GM18511 (cell line): ENCODE measurements at regions not wholly inside any gene's neighbourhood (a gene's known extent, or its start where the extent isn't known, plus 50 kb on each side); places are given as distances from the start of the nearest gene placed in this dataset.

Experiments used
- ATAC-seq: cut with Tn5 transposase; IDR thresholded peaks from one replicate; pipeline ENCODE4 v1.9.1; 2021; ENCODE audit warnings: mild to moderate bottlenecking, moderate library complexity; ENCODE audit not compliant: unreplicated experiment

GRCh38 chr5:58208674-58209073 is 251.2 kb downstream of the PLK2 start:
- no peak for ATAC-seq

- ATAC-seq = no peak
These were observed 252.8 kb downstream of the PLK2 start for GRCh38 chr5:58207076-58207475.

DNA sequence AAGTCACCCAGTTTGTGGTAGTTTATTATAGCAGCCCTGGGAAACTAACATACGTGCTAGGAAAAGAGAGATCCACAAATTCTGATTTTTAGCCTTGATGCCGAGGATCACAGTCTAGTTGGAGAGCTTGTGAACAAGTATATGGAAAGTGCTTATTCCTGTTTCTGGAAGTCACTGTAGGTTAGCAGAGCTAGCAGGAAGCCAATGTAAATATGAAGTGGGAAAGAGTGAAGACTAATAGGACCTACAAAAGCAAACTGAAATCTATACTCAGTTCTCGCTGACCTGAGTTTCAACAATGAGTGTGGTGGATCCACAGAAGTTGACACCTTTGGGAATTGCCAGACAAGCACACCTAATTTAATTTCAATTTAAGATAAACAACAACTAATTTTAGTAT is 254.9 kb downstream of the PLK2 start:
- ATAC-seq = no peak

DNA sequence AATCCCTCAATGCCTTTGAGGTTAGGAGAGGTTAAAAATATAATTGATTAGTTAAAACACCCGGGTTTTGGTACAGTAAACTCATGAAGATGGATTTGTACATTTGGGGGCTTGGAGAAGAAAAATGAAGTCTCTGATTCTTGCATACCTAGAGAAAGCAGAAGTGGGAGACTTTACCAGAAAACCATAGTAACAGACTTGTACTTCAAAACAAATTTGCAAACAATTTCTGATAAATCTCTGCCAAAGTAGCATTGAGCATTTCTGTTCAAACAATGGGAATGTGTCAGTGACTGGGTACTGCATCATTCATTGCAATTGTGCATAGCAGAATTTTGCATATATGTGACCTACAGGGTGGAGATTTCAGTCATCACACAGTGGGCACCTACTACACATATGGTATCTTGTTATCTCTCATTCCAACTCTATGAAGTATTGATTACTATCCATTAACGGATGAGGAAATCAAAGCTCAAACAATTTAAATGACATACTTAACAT is 256.9 kb downstream of the PLK2 start:
- ATAC-seq = no peak

DNA sequence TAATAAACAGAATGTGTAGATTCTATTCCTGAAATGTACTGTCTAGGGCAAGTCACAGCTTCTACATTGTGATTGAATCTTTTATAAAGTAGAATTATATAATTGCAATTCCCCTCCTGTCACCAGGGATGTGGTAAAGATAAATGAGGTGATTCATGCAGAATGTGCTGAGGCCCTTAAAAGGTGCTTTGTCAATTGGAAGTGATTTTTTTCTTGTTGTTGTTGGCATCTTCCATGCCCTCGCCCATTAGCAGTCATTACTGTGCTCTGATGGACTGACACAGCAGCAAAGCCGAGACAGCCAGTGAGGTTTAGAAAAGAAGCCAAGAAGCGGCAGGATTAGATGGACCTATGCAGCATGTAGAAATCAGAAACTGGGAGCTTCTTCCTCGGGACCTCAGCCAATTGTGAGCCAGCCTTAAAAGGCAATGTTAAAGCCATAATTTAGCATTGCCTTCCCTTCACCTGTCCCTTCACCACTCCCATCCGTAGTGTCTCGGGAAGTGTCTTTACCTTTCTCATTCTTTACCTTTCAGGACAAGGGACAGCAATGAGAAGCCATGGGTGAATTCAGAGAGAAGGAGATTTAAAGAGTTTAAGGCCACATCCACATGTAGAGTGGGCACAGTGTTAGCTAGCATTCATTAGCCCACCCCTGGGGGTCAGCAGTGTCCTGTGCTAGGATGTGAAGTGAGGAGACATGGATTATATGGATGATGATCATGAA is 257.8 kb downstream of the PLK2 start:
- ATAC-seq = no peak

- no peak for ATAC-seq
These were observed 259.4 kb downstream of the PLK2 start for GRCh38 chr5:58200451-58200850.

DNA sequence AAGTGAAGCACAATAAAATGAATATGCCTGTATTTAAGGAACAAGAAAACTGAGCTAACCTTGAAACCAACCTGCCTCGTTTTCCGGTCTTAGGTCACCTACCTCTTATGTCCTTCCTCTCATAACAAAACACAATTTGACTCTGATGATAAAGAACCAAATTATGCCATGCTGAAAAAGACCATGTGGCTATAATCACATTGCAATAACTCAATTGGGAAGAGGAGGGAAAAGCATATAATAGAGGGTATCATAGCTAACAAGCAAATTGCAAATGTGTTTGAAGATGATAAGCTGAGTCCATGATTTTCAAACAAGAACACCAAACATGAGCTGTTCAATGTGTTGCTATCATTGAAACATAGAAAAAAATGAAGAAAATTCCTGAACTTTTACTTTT is 260.8 kb downstream of the PLK2 start:
- no peak for ATAC-seq

DNA sequence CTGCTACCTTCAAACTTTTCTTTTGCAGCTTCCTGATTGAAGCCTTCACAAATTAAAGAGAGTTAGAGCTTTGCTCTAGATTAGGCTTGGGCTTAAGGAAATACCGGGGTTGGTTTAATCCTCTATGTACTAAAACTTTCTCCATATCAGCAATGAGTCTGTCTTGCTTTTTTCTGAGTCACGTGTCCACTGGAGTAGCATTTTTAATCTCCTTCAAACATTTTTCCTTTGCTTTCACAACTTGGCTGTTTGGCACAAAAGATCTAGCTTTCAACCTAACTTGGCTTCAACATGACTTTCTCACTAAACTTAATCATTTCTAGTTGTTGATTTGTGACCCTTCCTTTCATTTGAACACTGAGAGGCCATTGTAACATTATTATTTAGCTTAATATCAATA is 261.6 kb downstream of the PLK2 start:
- ATAC-seq = no peak

DNA sequence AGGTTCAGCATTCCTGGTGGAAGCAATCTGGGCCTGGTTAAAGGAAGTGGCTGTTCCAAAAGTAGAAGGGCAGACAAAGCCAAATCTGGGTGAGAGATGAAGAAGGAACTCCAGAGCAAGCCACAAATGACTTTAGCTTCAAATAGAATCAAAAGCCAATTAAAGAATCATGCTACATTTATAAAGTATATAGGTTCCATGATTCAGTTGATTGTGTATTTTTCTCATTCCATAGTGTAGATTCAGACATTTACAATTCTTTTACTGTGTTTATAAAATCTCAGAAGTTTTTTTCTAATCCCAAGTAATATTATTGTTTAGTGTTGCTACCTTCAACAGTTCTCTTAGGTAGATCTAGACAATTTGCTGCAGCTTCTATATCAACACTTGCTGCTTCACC is 262.0 kb downstream of the PLK2 start:
- ATAC-seq = no peak

DNA sequence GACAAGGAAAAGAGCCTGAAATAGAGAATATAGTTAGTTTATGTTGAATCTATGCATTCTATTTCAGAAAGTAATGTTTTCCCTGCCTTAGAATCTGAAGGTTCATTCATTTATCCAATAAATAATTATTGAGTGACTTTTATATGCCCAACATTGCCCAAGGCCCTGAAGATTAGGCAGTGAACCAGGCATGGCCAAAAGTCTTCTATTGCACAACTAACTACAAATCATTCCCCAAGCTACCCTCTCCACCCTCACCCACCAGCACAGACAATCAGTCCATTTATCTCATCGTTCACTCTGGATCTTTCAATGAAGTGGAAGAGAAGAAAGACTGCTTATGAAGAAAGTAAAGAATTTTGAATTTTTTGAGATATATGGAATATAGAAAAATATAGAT is 268.4 kb downstream of the PLK2 start:
- no peak for ATAC-seq

DNA sequence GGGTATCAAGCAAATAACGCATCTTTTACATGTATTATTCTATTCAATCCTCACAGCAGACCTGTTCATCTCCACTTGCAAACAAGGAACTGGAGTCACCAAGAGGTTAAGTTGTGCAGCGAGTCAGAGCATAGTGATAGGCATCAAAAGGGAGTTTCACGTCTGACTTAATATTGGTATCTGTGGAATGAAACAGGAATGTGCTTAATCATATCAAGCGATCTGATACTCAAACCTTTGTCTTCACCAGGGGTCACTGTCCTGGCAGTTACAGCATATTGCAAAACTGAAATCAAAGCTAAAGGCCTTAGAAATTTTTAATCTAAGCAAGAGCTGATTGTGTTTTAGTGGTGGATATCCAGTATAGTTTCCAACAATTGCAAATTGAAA is 271.6 kb downstream of the PLK2 start:
- ATAC-seq = no peak

DNA sequence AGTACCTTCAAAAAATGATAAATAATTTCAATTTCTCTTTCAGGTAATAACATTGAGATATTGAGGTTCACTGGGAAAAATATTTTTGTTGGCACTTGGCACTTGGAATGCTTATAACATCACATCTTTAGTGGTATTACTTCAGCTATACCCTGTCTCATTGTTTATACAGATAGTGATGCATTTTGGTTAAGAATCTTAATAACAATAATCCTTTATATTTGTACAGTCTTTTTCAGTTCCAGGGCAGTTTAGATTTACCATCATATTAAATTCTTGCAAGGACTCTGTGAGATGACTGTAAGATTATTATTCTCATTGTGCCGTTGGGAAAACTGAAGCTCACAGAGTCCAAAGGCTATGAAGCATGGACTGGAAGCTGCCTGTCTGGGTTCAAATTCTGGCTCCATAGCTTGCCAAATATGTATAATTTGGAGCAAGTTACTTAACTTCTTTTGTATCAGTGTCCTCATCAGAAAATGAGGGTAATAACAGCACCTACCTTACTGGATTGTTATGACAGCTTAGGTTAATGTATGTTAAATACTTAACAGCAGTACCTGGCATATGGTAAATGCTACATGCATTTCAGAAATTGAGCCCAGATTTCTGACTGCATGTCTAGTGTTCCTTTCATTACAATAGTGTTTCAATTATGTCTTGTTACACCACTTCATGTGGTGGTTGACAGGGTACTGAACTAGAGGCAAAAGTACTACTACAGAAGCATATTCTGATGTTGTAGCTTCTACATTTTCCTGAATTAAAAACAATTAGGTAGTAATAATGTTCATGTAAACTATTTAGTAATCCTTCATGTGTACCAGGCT is 272.2 kb downstream of the PLK2 start:
- no peak for ATAC-seq

GRCh38 chr5:58185801-58186200 is 274.1 kb downstream of the PLK2 start:
- ATAC-seq = no peak

GRCh38 chr5:58185397-58185796 is 274.5 kb downstream of the PLK2 start:
- no peak for ATAC-seq

GRCh38 chr5:58184910-58185309 is 275.0 kb downstream of the PLK2 start:
- ATAC-seq = no peak

GRCh38 chr5:58183786-58184085 is 276.1 kb downstream of the PLK2 start:
- no peak for ATAC-seq

DNA sequence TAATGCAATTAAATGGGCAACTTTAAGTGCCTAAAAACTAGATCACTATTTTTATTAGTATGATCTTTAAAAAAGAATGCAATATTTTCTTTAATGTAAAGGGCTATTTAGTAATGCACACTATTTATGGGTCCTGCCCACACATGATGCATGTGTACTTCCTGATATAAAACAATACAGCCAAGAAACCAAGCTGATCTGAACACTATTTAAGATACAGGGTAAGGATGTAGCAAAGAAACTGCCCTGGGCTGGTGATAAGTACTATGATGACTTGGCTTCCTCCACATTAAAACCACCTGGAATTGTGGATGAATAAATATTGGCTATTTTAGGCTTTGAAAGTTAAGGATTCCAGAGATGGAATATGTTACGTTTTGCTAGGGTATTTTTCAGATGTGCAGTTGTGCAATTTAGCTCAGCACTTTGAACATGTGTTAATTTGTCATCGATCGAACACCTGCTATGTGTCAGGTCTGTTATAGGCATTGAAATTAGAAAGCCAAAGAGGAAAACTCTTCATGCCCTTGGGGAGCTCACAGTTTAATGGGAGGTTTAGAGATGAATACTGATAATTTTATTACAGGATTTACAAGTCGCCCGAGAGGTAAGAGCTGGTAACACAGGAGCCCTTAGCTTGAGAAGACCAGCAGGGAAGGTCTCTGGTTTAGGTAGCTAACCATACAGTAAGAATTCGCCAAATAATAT is 276.7 kb downstream of the PLK2 start:
- ATAC-seq = no peak

DNA sequence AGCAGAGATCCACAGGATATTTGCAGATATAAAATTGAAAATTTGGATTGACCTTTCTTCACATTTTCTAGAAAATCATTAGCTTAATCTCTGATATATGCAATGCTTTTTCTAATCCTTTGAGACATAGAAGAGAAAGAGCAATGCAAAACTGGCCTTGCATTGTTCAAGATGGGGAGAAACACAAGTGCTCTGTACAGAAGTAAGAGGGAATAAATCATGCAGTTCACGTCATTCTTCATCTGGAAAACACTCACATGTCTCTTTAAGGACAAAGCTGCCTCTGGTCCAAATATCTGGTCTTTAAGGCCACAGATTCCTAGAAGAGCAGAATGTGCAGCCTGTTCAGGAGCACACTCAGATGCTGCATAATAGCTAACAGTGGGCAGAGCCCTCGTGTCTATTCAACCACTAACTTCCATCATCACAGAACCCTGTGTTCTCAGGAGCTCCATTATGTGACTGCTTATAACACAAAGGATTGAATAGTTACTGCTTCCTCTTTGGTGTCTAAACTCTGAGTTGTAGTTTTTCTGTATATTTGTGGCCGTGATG is 277.5 kb downstream of the PLK2 start:
- ATAC-seq = no peak

DNA sequence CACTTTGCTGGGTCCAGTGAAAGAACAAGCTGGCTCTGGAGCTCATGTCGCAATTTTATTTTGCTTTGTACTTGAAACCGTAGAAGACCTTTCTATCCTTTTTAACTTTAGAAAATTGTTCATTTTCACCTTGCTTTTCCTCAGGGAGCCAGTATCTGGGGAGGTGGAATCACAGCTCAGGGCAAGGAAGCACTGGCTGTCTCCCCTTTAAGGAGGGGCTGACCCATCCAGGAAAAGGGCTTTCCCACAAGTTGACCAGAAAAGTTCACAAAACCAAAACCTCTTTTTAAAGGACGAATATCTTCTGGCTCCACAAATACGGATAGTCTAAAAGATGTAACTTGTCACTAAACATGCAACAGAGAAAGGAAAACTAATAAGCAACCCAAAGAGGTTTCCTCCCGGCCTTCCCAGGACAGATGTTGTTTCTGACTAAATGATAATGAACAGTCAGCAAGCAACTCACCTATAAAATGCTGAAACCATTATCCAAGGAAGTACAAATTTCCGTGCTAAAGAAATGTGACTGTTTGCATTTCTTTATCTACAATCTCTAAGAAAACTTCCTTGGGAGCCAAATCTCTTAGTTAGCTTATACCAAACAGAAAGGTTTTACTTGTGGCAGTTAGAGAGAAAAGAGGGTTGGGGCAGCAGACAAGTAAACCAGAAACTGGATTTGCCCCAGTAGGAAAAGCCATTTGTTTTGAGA is 278.2 kb downstream of the PLK2 start:
- no peak for ATAC-seq

GRCh38 chr5:58172946-58173345 is 286.9 kb downstream of the PLK2 start:
- no peak for ATAC-seq

DNA sequence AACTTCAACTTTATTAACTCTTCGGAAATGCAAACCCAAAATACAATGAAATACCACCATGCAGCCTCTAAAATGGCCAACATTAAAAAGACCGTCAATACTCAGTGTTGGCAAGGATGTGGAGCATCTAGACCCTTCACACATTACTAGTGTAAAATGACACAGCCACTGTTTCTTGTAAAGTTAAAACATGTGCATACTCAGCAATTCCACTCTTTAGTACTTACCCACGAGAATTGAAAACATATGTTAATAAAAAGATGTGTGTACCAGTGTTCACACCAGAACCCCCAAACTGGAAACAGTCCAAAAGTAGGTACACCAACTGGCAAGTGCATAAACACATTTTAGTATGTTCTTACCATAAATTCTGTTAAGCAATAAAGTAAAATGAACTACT is 294.7 kb downstream of the PLK2 start:
- no peak for ATAC-seq
